Endothelial cell of umbilical vein (primary cell): ENCODE measurements at regions not wholly inside any gene's neighbourhood (a gene's known extent, or its start where the extent isn't known, plus 50 kb on each side); places are given as distances from the start of the nearest gene placed in this dataset.

Source experiments
- BruUV-seq: library from RNA; stranded (reverse); fragments of 400-500 nt; replicated peaks from 2 replicates; lab custom pipeline; 2021; lab: Mats Ljungman, UMichigan
- CTCF ChIA-PET: fragments of 300-600, 350-600 bp; sonication (Branson Sonifier 250); formaldehyde crosslinking; loops from one replicate; lab custom pipeline; 2021; ENCODE audit warnings: antibody characterized with exemption, inconsistent platforms; lab: Charles Lee
- POLR2A ChIA-PET: fragments of 300-600, 350-600 bp; sonication (Branson Sonifier 250); formaldehyde crosslinking; loops from one replicate; lab custom pipeline; 2021; ENCODE audit warnings: antibody characterized with exemption, inconsistent platforms; lab: Charles Lee
- DNase-seq: peaks from one replicate; pipeline ENCODE4 v3.0.0-alpha.2; 2011; ENCODE audit warnings: low read depth, low spot score
- FAIRE-seq: peaks from 2 replicates; lab custom pipeline; 2011; peaks lifted over from hg19 to GRCh38; lab: Jason Lieb, UNC
- H2AFZ ChIP-seq: 2 replicates; pipeline ENCODE4 v1.6.0; 2012; ENCODE audit warnings: low read depth, low read length, control low read depth, inconsistent platforms
- H3K27ac ChIP-seq: 2 replicates; pipeline ENCODE4 v1.5.1; 2011; ENCODE audit warnings: low read depth, mild to moderate bottlenecking, control low read depth, low read length, moderate library complexity; ENCODE audit not compliant: insufficient read depth
- H3K27me3 ChIP-seq, 2 experiments: 2 replicates each; pipeline versions ENCODE4 v1.6.0 to v1.6.1; 2011; ENCODE audit warnings: low read length in 2 of 2, mixed read lengths in 1 of 2; ENCODE audit not compliant: control insufficient read depth in 2 of 2, insufficient read depth in 2 of 2
- H3K36me3 ChIP-seq, 2 experiments: 2 replicates in 1 of 2; 3 replicates in 1 of 2; pipeline ENCODE4 v1.5.1; 2011; ENCODE audit warnings: low read length in 2 of 2, mild to moderate bottlenecking in 1 of 2, moderate library complexity in 1 of 2; ENCODE audit not compliant: control insufficient read depth in 2 of 2, insufficient read depth in 2 of 2; ENCODE audit errors: extremely low read depth in 1 of 2
- H3K4me1 ChIP-seq: 3 replicates; pipeline ENCODE4 v1.5.1; 2011; ENCODE audit warnings: mild to moderate bottlenecking, low read length; ENCODE audit not compliant: control insufficient read depth, insufficient read depth; ENCODE audit errors: extremely low read depth
- H3K4me2 ChIP-seq: 2 replicates; pipeline ENCODE4 v1.6.1; 2011; ENCODE audit warnings: low read length, control low read depth, mixed read lengths; ENCODE audit not compliant: insufficient read depth
- H3K4me3 ChIP-seq, 3 experiments: fragments of 200-600 bp in 1 of 3; sonication (generic), shearing (Covaris generic) in 1 of 3; replicated peaks in 1 of 3; 2 replicates each; pipeline ENCODE4 v1.5.1; 2011 to 2016; ENCODE audit warnings: control low read depth in 3 of 3, low read length in 3 of 3, mild to moderate bottlenecking in 2 of 3, inconsistent platforms in 1 of 3, low read depth in 1 of 3, moderate library complexity in 1 of 3; ENCODE audit not compliant: insufficient read depth in 1 of 3
- H3K79me2 ChIP-seq: 2 replicates; pipeline ENCODE4 v1.6.0; 2012; ENCODE audit warnings: low read length, inconsistent platforms; ENCODE audit not compliant: control insufficient read depth, insufficient read depth
- H3K9ac ChIP-seq: replicated peaks from 2 replicates; pipeline ENCODE3; 2011; ENCODE audit warnings: low read length, control low read depth; ENCODE audit not compliant: insufficient read depth; ENCODE audit errors: extremely low read depth
- H3K9me1 ChIP-seq: replicated peaks from 3 replicates; pipeline ENCODE4 v1.6.0; 2011; ENCODE audit warnings: mild to moderate bottlenecking, low read length; ENCODE audit not compliant: control insufficient read depth, insufficient read depth; ENCODE audit errors: extremely low read depth
- H3K9me3 ChIP-seq: replicated peaks from 2 replicates; pipeline ENCODE4 v1.5.1; 2012; ENCODE audit warnings: low read length, inconsistent platforms; ENCODE audit not compliant: control insufficient read depth, insufficient read depth
- H4K20me1 ChIP-seq: replicated peaks from 2 replicates; pipeline ENCODE3; 2011; ENCODE audit warnings: mild to moderate bottlenecking, low read length; ENCODE audit not compliant: control insufficient read depth, insufficient read depth; ENCODE audit errors: extremely low read depth
- CTCF ChIP-seq, 2 donors: IDR thresholded peaks; 1 replicate in 1 of 2; 2 replicates in 1 of 2; pipeline ENCODE4 v1.5.1; 2011; ENCODE audit warnings: low read length in 2 of 2, mild to moderate bottlenecking in 2 of 2, moderate library complexity in 2 of 2, control low read depth in 1 of 2, inconsistent platforms in 1 of 2, low read depth in 1 of 2; ENCODE audit not compliant: insufficient read depth in 1 of 2; ENCODE audit errors: extremely low read depth in 1 of 2
- EZH2 ChIP-seq: IDR thresholded peaks from 2 replicates; pipeline ENCODE4 v1.6.1; 2012; ENCODE audit warnings: borderline replicate concordance, low read depth, mild to moderate bottlenecking, moderate library complexity, low read length, inconsistent platforms; ENCODE audit not compliant: severe bottlenecking
- FOS ChIP-seq: IDR thresholded peaks from 2 replicates; pipeline ENCODE4 v1.6.1; 2011; ENCODE audit warnings: mild to moderate bottlenecking, low read length, moderate library complexity, borderline replicate concordance; ENCODE audit not compliant: insufficient read depth
- GATA2 ChIP-seq: IDR thresholded peaks from 2 replicates; pipeline ENCODE4 v1.7.0; 2011; ENCODE audit warnings: low read depth, mild to moderate bottlenecking, moderate library complexity, mixed read lengths, low read length; ENCODE audit not compliant: insufficient read length, insufficient read depth
- JUN ChIP-seq: IDR thresholded peaks from 2 replicates; pipeline ENCODE4 v1.6.1; 2011; ENCODE audit warnings: borderline replicate concordance, low read depth; ENCODE audit not compliant: insufficient read length, insufficient read depth
- MAX ChIP-seq: IDR thresholded peaks from 2 replicates; pipeline ENCODE4 v1.6.1; 2011; ENCODE audit not compliant: insufficient read depth, insufficient read length
- MYC ChIP-seq: IDR thresholded peaks from one replicate; pipeline ENCODE4 v1.6.1; 2011; ENCODE audit warnings: mild to moderate bottlenecking, low read depth, low read length
- POLR2A ChIP-seq: IDR thresholded peaks from 2 replicates; pipeline ENCODE4 v1.6.1; 2012; ENCODE audit warnings: low read depth, mild to moderate bottlenecking, control low read depth, low read length
- POLR2AphosphoS5 ChIP-seq: IDR thresholded peaks from 2 replicates; pipeline ENCODE4 v1.6.1; 2012; ENCODE audit warnings: low read depth, mild to moderate bottlenecking, control low read depth, low read length, moderate library complexity; ENCODE audit not compliant: insufficient read depth
- dilution Hi-C: fragments of 300-500 bp; cut with MboI; formaldehyde crosslinking; loops from one replicate; pipeline ENCODE4 v1.15.0; 2019; ENCODE audit warnings: low sequenced_read_pairs; ENCODE audit not compliant: extremely low pct_ligation_motif_present
- intact Hi-C: fragments of 100-400 bp; cut with micrococcal nuclease; formaldehyde crosslinking; loops from one replicate; pipeline ENCODE4 v1.10.0; 2022

GRCh38 chr5:121218086-121218485, 633.6 kb upstream of the FTMT start:
- H3K36me3 ChIP-seq, result no peaks in the 10 kb centered on the region
- H3K27me3 ChIP-seq, result no peaks in the 10 kb centered on the region
- H3K9me1 ChIP-seq, result no peaks in the 10 kb centered on the region
- intact Hi-C loops (no loop called here), dilution Hi-C loops (no loop called here)
- CTCF ChIA-PET, result no interaction called here
- H3K4me1 ChIP-seq, result no peaks in the 10 kb centered on the region
- H4K20me1 ChIP-seq, result no peaks in the 10 kb centered on the region
- TF ChIP-seq JUN (no peak), CTCF (IDR thresholded peaks at IDR 0.05; ENCODE audit: extremely low read depth in 1 of 2, insufficient read depth in 1 of 2, low read depth in 1 of 2, low read length in 2 of 2) (no peak), GATA2 (no peak)
- no peak overlapping the region for H3K9ac ChIP-seq
- no peaks in the 10 kb centered on the region for H3K79me2 ChIP-seq
- no peaks in the 10 kb centered on the region for H3K9me3 ChIP-seq
- FAIRE-seq (no peak), DNase-seq (peak; percentile 7)
- POLR2A ChIA-PET, result no interaction called here
- no peak overlapping the region for H3K4me2 ChIP-seq
- H3K27ac ChIP-seq, result no peak overlapping the region
- H3K4me3 ChIP-seq, result no peak overlapping the region
- BruUV-seq, result no TSS peak
- peak overlapping the region; percentile 62 for H2AFZ ChIP-seq

GRCh38 chr5:121221483-121221882, 630.2 kb upstream of the FTMT start:
- Histone ChIP-seq H3K36me3 (no peaks in the 10 kb centered on the region), H3K79me2 (no peaks in the 10 kb centered on the region), H3K9me1 (no peaks in the 10 kb centered on the region), H3K9me3 (no peaks in the 10 kb centered on the region), H3K4me2 (no peak overlapping the region), H3K4me3 (no peak overlapping the region), H2AFZ (no peak overlapping the region), H3K4me1 (no peaks in the 10 kb centered on the region), H3K27ac (no peak overlapping the region), H4K20me1 (no peaks in the 10 kb centered on the region), H3K27me3 (no peaks in the 10 kb centered on the region), H3K9ac (no peak overlapping the region)
- no peak for DNase-seq
- intact Hi-C loops, result no loop called here
- no TSS peak for BruUV-seq
- FAIRE-seq, result no peak
- CTCF ChIA-PET, result no interaction called here
- POLR2A ChIA-PET, result no interaction called here
- dilution Hi-C loops, result no loop called here
- TF ChIP-seq GATA2 (no peak), FOS (no peak), MYC (no peak), JUN (no peak), POLR2AphosphoS5 (no peak), EZH2 (no peak), POLR2A (no peak), CTCF (IDR thresholded peaks at IDR 0.05; ENCODE audit: extremely low read depth in 1 of 2, insufficient read depth in 1 of 2, low read depth in 1 of 2, low read length in 2 of 2) (no peak), MAX (no peak)
